OCI-M1 (cell line): ENCODE measurements at regions not wholly inside any gene's neighbourhood (a gene's known extent, or its start where the extent isn't known, plus 50 kb on each side); places are given as distances from the start of the nearest gene placed in this dataset.

Experiments
- DNase-seq: peaks from one replicate; lab custom pipeline; 2025; lab: John Stamatoyannopoulos, UW

DNA sequence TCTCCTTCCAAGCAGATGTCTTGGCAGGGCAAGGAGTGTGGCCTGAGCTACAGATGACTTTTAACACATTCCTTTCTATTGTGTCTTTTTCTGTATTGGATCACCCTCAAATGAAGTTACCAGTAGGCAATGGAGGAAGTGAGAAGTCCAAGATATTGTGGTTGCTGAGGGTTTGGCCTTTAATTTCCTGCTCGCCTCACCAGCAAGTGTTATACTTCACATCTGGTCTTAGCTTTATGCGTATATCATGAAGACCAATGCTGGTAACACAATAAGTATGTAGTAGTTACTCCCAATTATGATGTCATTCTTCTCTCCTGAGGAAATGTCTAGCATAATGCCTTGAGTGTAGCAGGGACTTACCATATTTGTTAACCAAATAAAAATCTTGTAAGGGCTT lies 179.9 kb downstream of the ZIC1 start:
- DNase-seq: peak; percentile 9

DNA sequence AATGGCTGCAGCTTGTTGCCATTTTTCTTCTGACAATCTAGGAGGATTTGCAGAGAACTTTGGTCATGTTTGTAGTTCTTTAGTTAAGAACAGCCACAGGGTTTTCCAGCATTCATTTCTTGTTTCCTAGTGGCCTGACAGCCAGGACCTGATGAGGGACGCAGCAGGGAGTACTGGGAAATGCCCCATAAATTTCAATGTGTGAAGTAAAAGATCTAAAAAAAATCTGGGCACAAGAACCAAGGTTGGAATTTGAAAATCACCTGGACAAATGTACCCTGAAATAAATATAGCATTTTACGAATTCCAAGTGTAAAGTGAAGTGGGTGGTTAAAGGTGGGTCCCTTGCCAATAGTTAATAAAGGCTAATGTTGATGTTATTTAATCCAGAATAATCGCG lies 195.0 kb downstream of the ZIC1 start:
- DNase-seq: no peak

- peak; percentile 48 for DNase-seq
These were observed 204.6 kb downstream of the ZIC1 start for GRCh38 chr3:147613725-147614124.

- DNase-seq: no peak
These were observed 205.0 kb downstream of the ZIC1 start for GRCh38 chr3:147614210-147614609.

DNA sequence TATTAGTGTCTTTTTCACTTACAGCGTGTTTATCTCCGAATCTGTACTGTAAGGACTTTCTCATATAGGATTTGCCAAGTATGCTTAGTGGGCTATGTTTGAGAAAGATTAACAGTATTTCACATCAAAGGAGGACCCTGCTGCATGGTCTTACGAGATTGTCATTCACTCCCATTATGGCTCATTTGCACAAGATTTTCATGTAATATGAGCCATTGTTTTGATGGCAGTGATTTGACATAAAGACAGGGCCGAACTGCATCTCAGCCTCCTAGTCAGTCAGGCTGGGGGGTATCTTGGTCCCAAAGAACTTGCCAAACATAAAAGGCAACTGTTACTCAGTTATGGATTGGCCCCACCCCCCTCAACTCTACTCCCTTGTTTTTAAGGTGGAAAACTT lies 205.9 kb downstream of the ZIC1 start:
- DNase-seq: peak; percentile 3

DNA sequence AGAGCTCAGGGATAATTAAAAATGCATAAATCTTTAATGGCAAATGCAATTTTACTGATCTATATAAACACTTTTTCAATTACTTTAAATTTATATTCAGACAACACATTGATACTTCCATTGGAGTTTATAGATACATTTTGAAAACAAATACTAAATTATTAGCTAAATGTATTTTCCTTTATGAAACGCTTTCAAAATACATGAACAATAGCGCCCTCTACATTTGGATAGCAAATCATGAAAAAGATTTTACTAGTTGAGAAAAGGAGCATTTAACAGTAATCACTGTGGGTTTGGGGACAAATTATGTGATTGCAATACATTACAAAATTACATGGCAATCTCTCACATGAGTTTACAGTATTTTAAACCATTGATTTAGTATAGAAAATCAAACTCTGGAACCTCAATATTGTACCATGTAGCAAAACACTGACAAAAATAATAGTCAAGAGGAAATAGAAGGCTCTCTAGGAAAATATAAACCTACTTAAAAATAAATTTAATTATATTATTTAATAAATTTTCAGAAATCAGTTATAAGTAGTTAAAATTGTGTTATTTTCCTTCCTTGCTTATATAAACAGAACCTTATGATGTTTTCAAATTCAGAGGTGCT lies 207.9 kb downstream of the ZIC1 start:
- peak; percentile 73 for DNase-seq

- DNase-seq: no peak
These were observed 209.5 kb downstream of the ZIC1 start for GRCh38 chr3:147618691-147619090.

- DNase-seq: no peak
These were observed 210.9 kb downstream of the ZIC1 start for GRCh38 chr3:147619921-147620560.

DNA sequence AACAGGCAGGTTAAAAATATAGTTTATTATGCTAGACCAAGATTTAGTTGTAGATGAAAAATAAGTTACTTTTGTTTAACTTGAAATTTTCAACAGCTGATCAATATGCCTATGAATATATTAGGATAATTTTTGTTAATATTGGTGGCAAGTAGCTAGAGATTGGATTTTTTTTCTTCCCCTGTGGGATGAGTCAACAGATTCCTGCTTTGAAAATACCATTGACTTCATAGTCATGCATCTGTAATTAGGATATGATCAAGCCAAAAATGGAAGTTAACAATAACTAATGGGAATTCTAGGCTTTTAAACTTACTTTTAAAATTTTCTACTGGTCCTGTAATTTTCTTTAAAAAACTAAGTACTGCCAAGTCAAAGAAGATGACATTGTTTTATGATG lies 211.7 kb downstream of the ZIC1 start:
- DNase-seq: no peak

GRCh38 chr3:147630921-147631415 lies 221.8 kb downstream of the ZIC1 start:
- DNase-seq: peak; percentile 15

GRCh38 chr3:147640781-147641180 lies 231.6 kb downstream of the ZIC1 start:
- DNase-seq: peak; percentile 13

DNA sequence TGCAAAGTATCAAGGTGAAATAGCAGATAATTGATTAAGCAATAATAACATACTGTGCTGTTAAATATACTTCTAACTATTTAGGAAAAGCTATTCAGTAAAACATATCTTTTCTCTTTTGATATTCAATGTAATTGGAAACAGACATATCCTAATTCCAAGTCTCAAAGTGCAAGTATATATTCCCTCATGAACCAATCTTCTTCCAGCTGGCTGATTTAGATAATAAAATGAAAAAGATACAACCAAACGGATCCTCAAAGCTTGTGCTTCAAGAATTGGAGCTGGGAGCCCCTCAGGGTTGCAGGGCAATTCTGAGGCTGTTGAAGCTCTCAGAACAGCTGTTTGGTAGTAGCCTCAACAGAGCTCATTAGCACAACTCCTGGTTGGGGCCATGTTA lies 236.6 kb downstream of the ZIC1 start:
- DNase-seq: no peak

- no peak for DNase-seq
These were observed 240.3 kb downstream of the ZIC1 start for GRCh38 chr3:147649475-147649874.

DNA sequence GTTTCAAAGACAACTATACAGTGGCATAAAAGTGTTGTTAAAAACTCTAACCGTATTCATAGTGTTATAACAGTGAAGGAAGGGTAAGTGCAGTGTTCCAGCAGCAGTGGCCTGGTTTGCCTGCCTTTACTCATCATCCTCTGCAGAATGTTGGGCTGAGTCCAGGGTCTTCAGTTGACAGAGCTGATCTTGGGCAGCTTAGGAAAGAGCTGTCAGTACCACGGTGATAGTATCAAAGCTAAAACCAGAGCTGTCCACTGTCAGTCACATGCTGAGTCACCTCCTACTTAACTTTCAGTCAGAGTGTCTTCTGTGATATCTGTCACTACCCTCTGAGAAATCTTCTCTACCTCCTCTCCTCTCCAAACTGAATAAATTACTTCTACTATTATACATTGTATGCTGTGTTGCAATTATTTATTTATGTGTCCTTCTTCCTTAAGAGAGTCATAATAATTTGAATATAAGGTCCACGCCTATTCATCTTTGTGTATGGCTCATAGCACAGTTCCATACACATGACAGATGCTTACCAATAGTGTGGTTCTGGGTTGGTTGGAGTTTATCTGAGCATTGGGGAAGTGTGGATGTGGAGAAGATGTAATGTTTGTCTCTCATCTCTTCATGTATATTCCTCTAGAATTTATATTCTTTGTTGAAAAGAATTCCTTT lies 242.1 kb downstream of the ZIC1 start:
- peak; percentile 63 for DNase-seq

DNA sequence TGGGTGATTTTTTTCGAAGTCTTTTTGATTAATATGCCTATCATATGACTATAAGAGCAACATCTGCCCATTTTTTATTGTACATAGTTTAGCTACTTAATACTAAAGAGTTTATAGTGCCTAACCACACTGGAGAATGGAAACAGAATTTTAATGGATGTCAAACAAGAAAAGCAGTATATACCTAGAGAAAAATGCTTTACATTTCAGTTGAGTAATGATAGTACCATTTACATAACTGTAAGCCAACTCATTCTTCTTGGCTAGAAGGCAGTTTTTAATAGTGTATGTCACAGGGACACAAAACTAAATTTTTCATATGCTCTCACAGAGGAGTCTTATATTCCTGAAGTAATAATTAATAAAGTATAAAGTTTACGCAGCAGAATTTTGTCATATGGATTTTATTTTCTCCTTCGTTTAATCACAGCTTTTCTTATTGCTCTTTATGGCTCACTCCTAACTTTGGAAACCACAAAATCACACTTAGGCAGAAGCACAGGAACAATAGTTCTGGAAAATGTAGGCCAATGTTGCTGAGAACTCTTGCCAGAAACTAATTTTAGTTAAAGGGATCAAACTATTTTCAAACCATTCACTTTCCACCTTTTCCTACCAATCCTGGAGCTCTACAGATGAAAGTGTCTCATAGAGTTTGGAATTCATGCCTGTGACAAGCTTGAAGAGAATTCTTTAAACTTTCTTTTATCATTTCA lies 243.6 kb downstream of the ZIC1 start:
- no peak for DNase-seq

DNA sequence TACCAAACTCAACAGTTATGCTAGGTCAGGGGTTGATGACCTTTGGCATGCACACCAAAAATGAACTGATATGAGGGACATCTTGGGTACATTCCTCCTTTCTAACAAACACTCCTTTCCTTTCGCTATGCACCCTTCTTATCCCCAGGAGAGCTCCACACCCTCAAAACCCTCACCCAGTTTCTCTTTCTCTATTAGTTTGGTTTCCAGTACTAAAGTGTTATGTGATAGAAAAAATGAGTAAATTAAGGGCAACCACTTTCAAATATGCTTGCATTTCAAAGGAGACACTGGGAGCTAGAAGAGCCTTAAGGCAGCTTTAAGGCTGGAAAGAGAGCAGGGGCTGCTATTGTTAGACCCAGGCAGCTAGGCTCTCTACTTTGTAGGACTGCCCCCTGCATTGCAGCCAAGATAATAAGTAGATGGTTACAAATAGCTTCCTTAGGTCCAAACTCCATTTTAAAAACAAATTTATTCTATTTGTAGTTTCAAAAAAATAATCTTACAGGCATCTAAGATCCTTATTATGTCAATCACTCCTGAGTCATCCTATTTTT lies 244.3 kb downstream of the ZIC1 start:
- peak; percentile 8 for DNase-seq

DNA sequence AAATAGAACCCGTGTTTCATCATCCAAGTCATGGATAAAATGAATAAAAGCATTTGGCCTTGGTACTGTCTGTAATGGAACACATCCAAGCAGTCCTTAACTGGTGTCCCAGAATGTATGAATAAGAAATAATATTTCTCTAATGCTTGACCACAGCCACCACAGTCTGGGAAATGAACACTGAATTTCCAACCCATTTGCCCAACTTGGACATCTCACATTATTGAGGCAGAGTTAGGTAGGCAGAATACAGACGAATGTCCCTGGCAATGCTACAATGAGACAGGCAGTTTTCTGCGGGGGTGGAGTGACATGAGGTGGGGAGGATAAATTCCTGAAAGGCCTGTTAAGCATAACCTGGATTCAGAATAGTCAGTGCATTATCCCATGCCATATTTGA lies 245.7 kb downstream of the ZIC1 start:
- DNase-seq: no peak

GRCh38 chr3:147655236-147655635 lies 246.1 kb downstream of the ZIC1 start:
- no peak for DNase-seq

DNA sequence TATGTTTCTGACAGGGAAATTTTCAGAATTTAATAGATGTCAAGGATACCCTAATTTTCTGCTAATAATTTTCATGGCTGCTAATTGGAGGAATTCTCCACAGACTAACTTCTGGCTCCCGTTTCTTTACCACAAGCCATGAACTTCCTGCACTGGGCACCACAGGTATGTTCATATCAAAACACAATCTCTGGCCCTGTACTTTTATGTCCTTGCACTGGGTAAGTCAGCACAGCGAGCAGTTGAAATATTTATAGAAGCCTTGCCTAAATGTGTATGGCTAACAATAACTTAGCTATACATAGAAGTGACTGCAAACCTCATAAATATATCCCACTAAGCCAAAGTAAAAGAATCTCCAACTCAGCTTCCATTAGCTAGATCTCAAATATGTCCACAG lies 246.9 kb downstream of the ZIC1 start:
- no peak for DNase-seq

DNA sequence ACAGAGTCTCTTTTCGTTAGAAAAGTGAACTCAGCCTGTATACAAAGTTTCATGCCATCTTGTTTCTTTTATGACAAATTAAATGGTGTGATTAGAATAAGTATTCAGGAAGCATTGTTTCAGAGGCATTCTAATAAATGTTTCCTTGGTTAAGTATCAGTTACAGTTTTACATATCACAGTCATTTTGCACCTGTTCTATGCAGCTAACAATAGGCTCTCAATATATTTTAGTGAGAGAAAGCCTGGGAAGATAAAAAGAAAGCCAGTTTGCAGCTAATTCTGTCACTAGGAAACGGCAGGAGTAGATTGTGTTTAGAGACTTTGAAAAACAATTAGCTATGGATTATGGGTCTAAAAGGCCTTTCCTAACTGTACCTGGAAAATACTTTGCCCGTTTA lies 252.8 kb downstream of the ZIC1 start:
- no peak for DNase-seq

GRCh38 chr3:147662705-147663104 lies 253.5 kb downstream of the ZIC1 start:
- DNase-seq: no peak

- no peak for DNase-seq
These were observed 259.9 kb downstream of the ZIC1 start for GRCh38 chr3:147669077-147669476.
